CD1c-positive myeloid dendritic cell (primary cell): ENCODE measurements at regions not wholly inside any gene's neighbourhood (a gene's known extent, or its start where the extent isn't known, plus 50 kb on each side); places are given as distances from the start of the nearest gene placed in this dataset.
"Not testable (repeated sequence)": the region's sequence is repeated elsewhere in the genome, so short reads cannot be mapped to it uniquely, and the experiment has no call there.

Source experiments
- DNase-seq: peaks from one replicate; pipeline ENCODE4 v3.0.0-alpha.2; 2016; ENCODE audit errors: extremely low spot score

- DNase-seq: no peak
Observed at GRCh38 chr5:174626369-174626920, 97.9 kb upstream of the MSX2 start.

GRCh38 chr5:174636094-174636493 lies 88.3 kb upstream of the MSX2 start:
- no peak for DNase-seq

- DNase-seq: no peak
Observed at GRCh38 chr5:174642816-174643405, 81.5 kb upstream of the MSX2 start.

- DNase-seq: no peak
Observed at GRCh38 chr5:174644436-174644835, 79.9 kb upstream of the MSX2 start.

GRCh38 chr5:174644923-174645322 lies 79.5 kb upstream of the MSX2 start:
- no peak for DNase-seq

- no peak for DNase-seq
Observed at GRCh38 chr5:174645677-174646076, 78.7 kb upstream of the MSX2 start.

GRCh38 chr5:174648618-174649017 lies 75.8 kb upstream of the MSX2 start:
- DNase-seq: not testable (repeated sequence)

- no peak for DNase-seq
Observed at GRCh38 chr5:174649391-174649790, 75.0 kb upstream of the MSX2 start.

GRCh38 chr5:174654442-174654841 lies 69.9 kb upstream of the MSX2 start:
- DNase-seq: no peak

GRCh38 chr5:174655351-174655750 lies 69.0 kb upstream of the MSX2 start:
- DNase-seq: no peak

GRCh38 chr5:174664180-174664850 lies 60.1 kb upstream of the MSX2 start:
- no peak for DNase-seq

GRCh38 chr5:174665347-174665746 lies 59.0 kb upstream of the MSX2 start:
- DNase-seq: no peak

- DNase-seq: no peak
Observed at GRCh38 chr5:174667526-174667925, 56.9 kb upstream of the MSX2 start.

GRCh38 chr5:174668349-174668748 lies 56.0 kb upstream of the MSX2 start:
- no peak for DNase-seq
